ENCODE measurements at regions not wholly inside any gene's neighbourhood (a gene's known extent, or its start where the extent isn't known, plus 50 kb on each side); places are given as distances from the start of the nearest gene placed in this dataset.

DNA sequence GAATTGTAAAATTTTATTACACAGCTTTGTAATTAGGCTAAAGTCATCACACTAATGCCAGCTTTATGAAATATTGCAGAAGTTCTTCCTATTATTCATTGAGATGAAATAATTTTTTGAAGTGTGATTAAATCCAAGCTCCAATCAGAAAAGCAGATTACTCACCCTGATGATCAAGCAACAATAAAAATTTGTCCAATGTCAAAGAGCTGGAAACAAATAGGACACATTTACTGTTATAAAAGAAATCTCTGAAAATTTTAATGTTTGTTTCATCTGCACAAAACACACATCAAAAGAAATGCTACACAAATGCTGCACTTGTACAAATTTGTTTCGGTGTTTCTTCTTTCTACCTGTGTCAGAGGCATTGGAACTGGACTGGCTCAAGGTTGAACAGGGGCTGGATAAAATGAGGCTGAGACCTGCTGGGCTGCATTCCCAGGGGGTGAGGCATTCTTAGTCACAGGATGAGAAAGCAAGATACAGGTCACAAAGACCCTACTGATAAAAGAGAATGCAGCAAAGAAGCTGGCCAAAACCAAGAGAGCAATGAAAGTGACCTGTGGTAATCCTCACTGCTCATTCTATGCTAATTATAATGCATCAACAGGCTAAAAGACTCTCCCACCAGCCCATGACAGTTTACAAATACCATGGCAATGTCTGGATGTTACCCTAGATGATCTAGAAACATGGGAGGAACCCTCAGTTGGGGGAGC lies 78.3 kb downstream of the GASK1B start:
- TF ChIP-seq CTCF (IDR thresholded peaks at IDR 0.05 in 8 of 11, conservative IDR thresholded peaks at IDR 0.05 in 3 of 11) = no peak
- no peak for TF ChIP-seq POLR2A (IDR thresholded peaks at IDR 0.05)
- TF ChIP-seq POLR2AphosphoS5 (IDR thresholded peaks at IDR 0.05) = no peak

Data from spleen (tissue), 7 donors.